ENCODE measurements at regions not wholly inside any gene's neighbourhood (a gene's known extent, or its start where the extent isn't known, plus 50 kb on each side); places are given as distances from the start of the nearest gene placed in this dataset.

GRCh38 chr1:184157394-184157742 is 105.8 kb downstream of the TSEN15 start:
- TF ChIP-seq CSRNP3 (CRISPR knock-in tag; IDR thresholded peaks at IDR 0.05) (no peak), ZC3H10 (CRISPR knock-in tag; IDR thresholded peaks at IDR 0.05) (no peak), ISL1 (CRISPR knock-in tag; IDR thresholded peaks at IDR 0.05) (no peak), ESRRG (CRISPR knock-in tag; IDR thresholded peaks at IDR 0.05) (no peak), ZFP30 (CRISPR knock-in tag; IDR thresholded peaks at IDR 0.05) (no peak), ZFP3 (CRISPR knock-in tag; IDR thresholded peaks at IDR 0.05) (no peak), GLIS3 (CRISPR knock-in tag; IDR thresholded peaks at IDR 0.05) (no peak), PATZ1 (CRISPR knock-in tag; IDR thresholded peaks at IDR 0.05; ENCODE audit: borderline replicate concordance) (no peak), CSDC2 (CRISPR knock-in tag; IDR thresholded peaks at IDR 0.05) (no peak), BACH2 (CRISPR knock-in tag; IDR thresholded peaks at IDR 0.05; ENCODE audit: borderline replicate concordance) (no peak)
- no peak for ATAC-seq

GRCh38 chr1:184158896-184159681 is 107.6 kb downstream of the TSEN15 start:
- ATAC-seq: no peak
- TF ChIP-seq SNAI2 (CRISPR knock-in tag; IDR thresholded peaks at IDR 0.05) (no peak), CSDC2 (CRISPR knock-in tag; IDR thresholded peaks at IDR 0.05) (no peak), POU6F1 (CRISPR knock-in tag; IDR thresholded peaks at IDR 0.05; ENCODE audit: borderline replicate concordance, low read depth) (no peak), ZFP3 (CRISPR knock-in tag; IDR thresholded peaks at IDR 0.05) (no peak), PATZ1 (CRISPR knock-in tag; IDR thresholded peaks at IDR 0.05; ENCODE audit: borderline replicate concordance) (no peak), ZC3H10 (CRISPR knock-in tag; IDR thresholded peaks at IDR 0.05) (no peak)

- no peak for TF ChIP-seq TOX (CRISPR knock-in tag; IDR thresholded peaks at IDR 0.05; ENCODE audit: borderline replicate concordance)
- no peak for TF ChIP-seq BACH2 (CRISPR knock-in tag; IDR thresholded peaks at IDR 0.05; ENCODE audit: borderline replicate concordance)
- TF ChIP-seq ZNF70 (CRISPR knock-in tag; IDR thresholded peaks at IDR 0.05): no peak
- no peak for TF ChIP-seq ESRRG (CRISPR knock-in tag; IDR thresholded peaks at IDR 0.05)
- no peak for TF ChIP-seq GLIS3 (CRISPR knock-in tag; IDR thresholded peaks at IDR 0.05)
- peak; percentile 37 for ATAC-seq
Measured at GRCh38 chr1:184160236-184160635, 108.7 kb downstream of the TSEN15 start.

- ATAC-seq: peak; percentile 83
- TF ChIP-seq ARNTL (CRISPR knock-in tag; IDR thresholded peaks at IDR 0.05; ENCODE audit: borderline replicate concordance, low read depth) (no peak), ZNF8 (CRISPR knock-in tag; IDR thresholded peaks at IDR 0.05) (no peak), OSR1 (CRISPR knock-in tag; IDR thresholded peaks at IDR 0.05) (no peak), POU6F1 (CRISPR knock-in tag; IDR thresholded peaks at IDR 0.05; ENCODE audit: borderline replicate concordance, low read depth) (no peak), CSRNP3 (CRISPR knock-in tag; IDR thresholded peaks at IDR 0.05) (no peak), CREB5 (CRISPR knock-in tag; IDR thresholded peaks at IDR 0.05; ENCODE audit: low read depth) (no peak), CSDC2 (CRISPR knock-in tag; IDR thresholded peaks at IDR 0.05) (no peak), TCF4 (CRISPR knock-in tag; IDR thresholded peaks at IDR 0.05; ENCODE audit: borderline replicate concordance) (no peak), ZFP3 (CRISPR knock-in tag; IDR thresholded peaks at IDR 0.05) (no peak), PATZ1 (CRISPR knock-in tag; IDR thresholded peaks at IDR 0.05; ENCODE audit: borderline replicate concordance) (no peak), GLIS3 (CRISPR knock-in tag; IDR thresholded peaks at IDR 0.05) (no peak), ESRRG (CRISPR knock-in tag; IDR thresholded peaks at IDR 0.05) (no peak), TOX (CRISPR knock-in tag; IDR thresholded peaks at IDR 0.05; ENCODE audit: borderline replicate concordance) (no peak), PPARA (CRISPR knock-in tag; IDR thresholded peaks at IDR 0.05; ENCODE audit: borderline replicate concordance) (no peak)
Measured at GRCh38 chr1:184161071-184161698, 109.7 kb downstream of the TSEN15 start.

Measured in SK-N-SH treated with all-trans-retinoic acid at 6 μM for 48 hours (cell line).